ENCODE measurements at regions not wholly inside any gene's neighbourhood (a gene's known extent, or its start where the extent isn't known, plus 50 kb on each side); places are given as distances from the start of the nearest gene placed in this dataset.
"Not testable (repeated sequence)": the region's sequence is repeated elsewhere in the genome, so short reads cannot be mapped to it uniquely, and the experiment has no call there.

DNA sequence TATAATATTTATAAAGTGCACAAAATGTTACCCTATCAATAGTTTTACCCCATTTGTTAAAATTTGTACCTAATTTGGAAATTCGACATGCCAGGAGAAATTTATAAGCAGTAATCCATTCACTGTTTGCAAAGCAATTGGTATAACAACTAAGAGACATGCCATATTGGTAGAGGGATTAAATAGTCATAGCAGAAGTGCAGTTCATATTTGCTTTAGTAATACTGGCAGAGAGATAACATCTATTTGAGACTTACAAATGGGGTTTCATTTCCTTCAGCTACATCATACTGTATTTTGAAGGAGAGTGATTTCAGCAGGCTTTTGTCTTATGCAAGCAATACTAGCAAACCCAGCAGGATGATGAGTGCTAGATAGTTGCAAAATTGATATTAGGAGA lies 610.4 kb upstream of the CDH10 start:
- no peaks in the 10 kb centered on the region for H3K79me2 ChIP-seq (ENCODE audit: insufficient read depth, low read length)
- H3K9me2 ChIP-seq (replicated peaks; ENCODE audit: insufficient read depth, low read length) = no peaks in the 10 kb centered on the region
- no peaks in the 10 kb centered on the region for H3K27me3 ChIP-seq (ENCODE audit: low read length)
- H4K20me1 ChIP-seq (ENCODE audit: low read depth, low read length) = no peaks in the 10 kb centered on the region
- H3K9ac ChIP-seq (ENCODE audit: low read length) = no peak overlapping the region
- H3K36me3 ChIP-seq (ENCODE audit: low read length) = no peaks in the 10 kb centered on the region
- no peaks in the 10 kb centered on the region for H3F3A ChIP-seq (ENCODE audit: insufficient read depth)
- no peak overlapping the region for H2AFZ ChIP-seq (ENCODE audit: low read depth, low read length, severe bottlenecking)
- TF ChIP-seq CTCF (IDR thresholded peaks at IDR 0.05; ENCODE audit: insufficient read depth, low read length, poor library complexity, severe bottlenecking) (no peak), EZH2phosphoT487 (conservative IDR thresholded peaks at IDR 0.05; ENCODE audit: low read length) (no peak)
- H3K4me3 ChIP-seq (ENCODE audit: insufficient read depth, low read length, poor library complexity, severe bottlenecking) = no peak overlapping the region
- H3K4me2 ChIP-seq (ENCODE audit: low read depth, low read length, poor library complexity, severe bottlenecking) = no peak overlapping the region
- no peaks in the 10 kb centered on the region for H3K9me3 ChIP-seq (ENCODE audit: insufficient read depth, low read length)
- H3K27ac ChIP-seq (ENCODE audit: low read depth, low read length) = no peak overlapping the region

GRCh38 chr5:25241981-25242380 lies 597.2 kb upstream of the CDH10 start:
- TF ChIP-seq EZH2phosphoT487 (conservative IDR thresholded peaks at IDR 0.05; ENCODE audit: low read length) (no peak), CTCF (IDR thresholded peaks at IDR 0.05; ENCODE audit: insufficient read depth, low read length, poor library complexity, severe bottlenecking) (no peak)

GRCh38 chr5:25238720-25239119 lies 593.9 kb upstream of the CDH10 start:
- not testable (repeated sequence) for H3F3A ChIP-seq (ENCODE audit: insufficient read depth); H3K9me2 ChIP-seq (replicated peaks; ENCODE audit: insufficient read depth, low read length); H3K27me3 ChIP-seq (ENCODE audit: low read length); H3K27ac ChIP-seq (ENCODE audit: low read depth, low read length); H3K4me2 ChIP-seq (ENCODE audit: low read depth, low read length, poor library complexity, severe bottlenecking); H4K20me1 ChIP-seq (ENCODE audit: low read depth, low read length); H3K79me2 ChIP-seq (ENCODE audit: insufficient read depth, low read length); H3K4me3 ChIP-seq (ENCODE audit: insufficient read depth, low read length, poor library complexity, severe bottlenecking); H3K9me3 ChIP-seq (ENCODE audit: insufficient read depth, low read length); H2AFZ ChIP-seq (ENCODE audit: low read depth, low read length, severe bottlenecking); H3K9ac ChIP-seq (ENCODE audit: low read length); H3K36me3 ChIP-seq (ENCODE audit: low read length)

More at GRCh38 chr5:25241981-25242380, 597.2 kb upstream of the CDH10 start:
- H4K20me1 ChIP-seq (ENCODE audit: low read depth, low read length) = no peaks in the 10 kb centered on the region
- H3F3A ChIP-seq (ENCODE audit: insufficient read depth) = no peaks in the 10 kb centered on the region
- no peaks in the 10 kb centered on the region for H3K79me2 ChIP-seq (ENCODE audit: insufficient read depth, low read length)
- H3K27ac ChIP-seq (ENCODE audit: low read depth, low read length) = no peak overlapping the region
- no peak overlapping the region for H2AFZ ChIP-seq (ENCODE audit: low read depth, low read length, severe bottlenecking)
- H3K9ac ChIP-seq (ENCODE audit: low read length) = no peak overlapping the region
- H3K36me3 ChIP-seq (ENCODE audit: low read length) = no peaks in the 10 kb centered on the region
- H3K9me2 ChIP-seq (replicated peaks; ENCODE audit: insufficient read depth, low read length) = no peaks in the 10 kb centered on the region
- no peak overlapping the region for H3K4me2 ChIP-seq (ENCODE audit: low read depth, low read length, poor library complexity, severe bottlenecking)
- no peaks in the 10 kb centered on the region for H3K9me3 ChIP-seq (ENCODE audit: insufficient read depth, low read length)
- no peaks in the 10 kb centered on the region for H3K27me3 ChIP-seq (ENCODE audit: low read length)
- H3K4me3 ChIP-seq (ENCODE audit: insufficient read depth, low read length, poor library complexity, severe bottlenecking) = no peak overlapping the region

- no peaks in the 10 kb centered on the region for H3K9me3 ChIP-seq (ENCODE audit: insufficient read depth, low read length)
- H3K27me3 ChIP-seq (ENCODE audit: low read length) = no peaks in the 10 kb centered on the region
- H3K79me2 ChIP-seq (ENCODE audit: insufficient read depth, low read length) = no peaks in the 10 kb centered on the region
- H3K9me2 ChIP-seq (replicated peaks; ENCODE audit: insufficient read depth, low read length) = no peaks in the 10 kb centered on the region
- no peak overlapping the region for H3K9ac ChIP-seq (ENCODE audit: low read length)
- TF ChIP-seq CTCF (IDR thresholded peaks at IDR 0.05; ENCODE audit: insufficient read depth, low read length, poor library complexity, severe bottlenecking) = no peak
- no peak for TF ChIP-seq EZH2phosphoT487 (conservative IDR thresholded peaks at IDR 0.05; ENCODE audit: low read length)
- H3F3A ChIP-seq (ENCODE audit: insufficient read depth) = no peaks in the 10 kb centered on the region
- H3K36me3 ChIP-seq (ENCODE audit: low read length) = no peaks in the 10 kb centered on the region
- H4K20me1 ChIP-seq (ENCODE audit: low read depth, low read length) = no peaks in the 10 kb centered on the region
- H3K4me2 ChIP-seq (ENCODE audit: low read depth, low read length, poor library complexity, severe bottlenecking) = no peak overlapping the region
- H2AFZ ChIP-seq (ENCODE audit: low read depth, low read length, severe bottlenecking) = no peak overlapping the region
- no peak overlapping the region for H3K4me3 ChIP-seq (ENCODE audit: insufficient read depth, low read length, poor library complexity, severe bottlenecking)
- H3K27ac ChIP-seq (ENCODE audit: low read depth, low read length) = no peak overlapping the region
Observed at GRCh38 chr5:25224316-25224982, 579.7 kb upstream of the CDH10 start.

DNA sequence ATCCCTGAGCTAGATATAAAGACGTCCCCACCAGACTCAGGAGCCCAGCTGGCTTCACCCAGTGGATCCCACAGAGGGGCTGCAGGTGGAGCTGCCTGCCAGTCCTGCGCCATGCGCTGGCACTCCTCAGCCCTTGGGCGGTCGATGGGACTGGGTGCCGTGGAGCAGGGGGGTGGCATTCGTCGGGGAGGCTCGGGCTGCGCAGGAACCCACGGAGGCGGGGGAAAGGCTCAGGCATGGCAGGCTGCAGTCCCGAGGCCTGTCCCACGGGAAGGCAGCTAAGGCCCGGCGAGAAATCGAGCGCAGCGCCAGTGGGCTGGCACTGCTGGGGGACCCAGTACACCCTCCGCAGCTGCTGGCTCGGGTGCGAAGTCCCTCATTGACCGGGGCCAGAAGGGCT lies 555.1 kb upstream of the CDH10 start:
- H3K27ac ChIP-seq (ENCODE audit: low read depth, low read length); H3F3A ChIP-seq (ENCODE audit: insufficient read depth); H3K9me3 ChIP-seq (ENCODE audit: insufficient read depth, low read length); H2AFZ ChIP-seq (ENCODE audit: low read depth, low read length, severe bottlenecking); H3K27me3 ChIP-seq (ENCODE audit: low read length); H3K9me2 ChIP-seq (replicated peaks; ENCODE audit: insufficient read depth, low read length); H3K79me2 ChIP-seq (ENCODE audit: insufficient read depth, low read length); H3K36me3 ChIP-seq (ENCODE audit: low read length); H3K9ac ChIP-seq (ENCODE audit: low read length); H3K4me3 ChIP-seq (ENCODE audit: insufficient read depth, low read length, poor library complexity, severe bottlenecking); H3K4me2 ChIP-seq (ENCODE audit: low read depth, low read length, poor library complexity, severe bottlenecking); H4K20me1 ChIP-seq (ENCODE audit: low read depth, low read length): not testable (repeated sequence)

All from SU-DHL-6 (cell line).